GM12873 (cell line): ENCODE measurements at regions not wholly inside any gene's neighbourhood (a gene's known extent, or its start where the extent isn't known, plus 50 kb on each side); places are given as distances from the start of the nearest gene placed in this dataset.

Experiments used
- CTCF ChIP-seq: IDR thresholded peaks from 2 replicates; pipeline ENCODE4 v1.5.1; 2012; ENCODE audit warnings: low read depth, mild to moderate bottlenecking, moderate library complexity, low read length, control low read depth; ENCODE audit not compliant: insufficient read depth; ENCODE audit errors: missing control alignments

DNA sequence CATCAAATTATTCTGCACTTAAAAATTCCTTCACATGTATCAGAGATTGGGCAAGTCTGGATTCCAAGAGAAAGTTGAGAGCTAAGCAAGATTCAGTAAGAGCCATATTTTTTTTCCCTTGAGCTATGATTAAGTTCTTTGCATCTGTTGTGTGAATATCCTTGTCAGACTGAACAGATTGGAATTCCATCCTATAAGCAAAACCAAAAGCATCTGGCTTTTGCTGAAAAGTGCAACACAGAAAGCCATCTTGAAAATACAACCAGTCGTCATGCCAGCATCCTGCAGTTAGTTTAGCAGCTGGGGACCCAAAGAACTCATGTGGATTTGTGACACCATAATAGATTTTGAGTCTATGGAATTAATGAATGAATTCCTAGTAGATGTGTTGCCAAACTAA is 316.9 kb downstream of the MTRR start:
- TF ChIP-seq CTCF: no peak

GRCh38 chr5:8188874-8189565 is 320.1 kb downstream of the MTRR start:
- TF ChIP-seq CTCF: no peak

DNA sequence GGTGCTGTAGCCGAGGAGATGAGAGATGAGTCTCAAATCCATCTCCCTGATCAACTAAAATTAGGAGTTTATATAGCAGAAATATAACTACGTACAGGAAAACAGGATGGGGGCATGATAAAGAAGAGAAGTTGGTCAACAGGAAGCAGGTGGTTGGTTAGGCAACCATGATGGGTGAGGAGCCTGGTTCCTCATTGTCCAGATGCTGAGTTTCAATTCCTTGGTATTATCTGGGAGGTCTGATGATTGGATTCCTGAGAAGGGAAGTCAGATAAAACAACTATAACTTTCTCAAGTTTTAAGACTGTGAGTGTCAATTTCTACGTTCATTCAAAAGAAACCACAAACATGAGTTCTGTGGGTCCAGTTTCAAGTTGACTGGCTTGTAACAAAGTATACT is 323.9 kb downstream of the MTRR start:
- TF ChIP-seq CTCF: no peak

DNA sequence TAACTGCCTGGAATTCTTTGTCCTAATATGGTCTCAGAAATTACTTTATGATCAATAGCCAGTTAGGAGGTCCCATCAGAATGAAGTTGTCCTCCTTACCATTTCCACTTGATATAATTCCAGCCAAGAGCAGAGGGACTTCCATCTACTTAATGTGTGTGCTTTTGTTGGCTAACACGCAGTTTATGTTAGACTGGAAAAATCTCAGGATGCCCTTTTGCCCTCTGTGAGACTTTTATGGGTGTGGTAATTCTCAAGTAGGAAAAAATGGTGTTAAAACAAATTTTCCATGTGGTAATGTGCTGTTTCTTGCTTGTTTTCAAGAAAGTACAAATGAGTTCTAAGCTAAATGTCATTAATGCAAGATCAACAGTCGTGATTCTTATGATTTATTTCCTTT is 327.1 kb downstream of the MTRR start:
- no peak for TF ChIP-seq CTCF

- no peak for TF ChIP-seq CTCF
Observed at GRCh38 chr5:8208307-8208706, 339.4 kb downstream of the MTRR start.

DNA sequence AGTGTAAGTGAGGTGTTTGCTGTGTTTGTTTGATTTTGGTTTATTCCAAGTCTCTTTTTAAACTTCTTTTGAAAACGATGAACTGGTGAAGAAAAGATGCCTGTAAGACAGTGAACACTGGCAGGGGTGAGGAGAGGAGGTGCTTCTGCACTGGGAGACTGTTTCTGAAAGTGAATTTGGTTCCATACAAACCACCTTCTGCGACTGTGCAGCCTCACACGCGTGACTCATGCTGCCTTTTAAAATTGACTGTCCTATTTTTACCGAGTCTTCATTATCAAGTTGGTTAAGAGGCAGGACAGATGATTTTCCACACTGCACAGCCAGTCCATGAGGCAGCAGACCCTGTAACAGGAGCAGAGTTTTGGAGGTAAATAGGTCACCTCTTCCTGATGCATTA is 340.6 kb downstream of the MTRR start:
- TF ChIP-seq CTCF: no peak

DNA sequence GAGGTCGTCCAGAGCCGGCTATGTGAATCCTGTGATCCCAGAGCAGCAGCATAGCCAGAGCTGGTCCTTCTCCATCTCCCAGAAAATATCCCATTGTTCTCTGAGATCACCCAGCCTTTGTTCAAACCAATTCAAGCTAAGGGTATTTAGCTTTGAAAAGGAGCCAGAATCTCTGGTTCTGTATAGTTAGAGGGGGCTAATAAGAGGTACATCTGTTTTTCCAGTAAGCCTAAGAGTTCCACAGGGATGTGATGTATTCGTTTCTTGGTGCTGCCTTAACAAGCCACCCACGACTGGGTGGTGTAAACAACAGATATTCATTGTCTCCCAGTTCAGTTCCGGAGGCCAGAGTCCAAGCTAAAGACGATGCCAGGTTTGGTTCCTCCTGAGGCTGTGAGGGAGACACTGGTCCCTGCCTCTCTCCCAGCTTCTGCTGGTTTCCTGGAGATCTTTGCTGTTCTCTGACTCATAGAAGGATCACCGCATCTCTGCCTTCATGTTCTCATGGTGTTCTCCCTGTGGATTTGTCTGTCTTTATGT is 344.8 kb downstream of the MTRR start:
- TF ChIP-seq CTCF: no peak

DNA sequence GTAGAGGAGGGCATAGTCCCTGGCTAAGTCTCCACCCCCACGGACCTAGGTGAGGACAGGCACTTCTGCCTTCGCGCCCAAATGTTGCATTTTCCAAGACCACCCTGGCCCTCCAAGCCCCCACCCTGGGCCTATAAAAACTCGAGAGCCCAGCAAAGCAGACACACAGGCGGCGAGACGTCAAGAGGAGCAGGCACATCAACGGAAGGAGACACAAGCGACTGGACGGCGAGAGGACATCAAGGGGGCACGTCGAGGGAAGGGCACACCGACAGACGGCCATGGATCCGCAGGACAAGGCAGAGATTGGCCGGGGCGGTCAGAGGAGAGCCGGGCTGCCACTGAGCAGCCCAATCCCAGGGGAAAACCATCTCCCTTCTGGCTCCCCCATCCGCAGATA is 348.0 kb downstream of the MTRR start:
- TF ChIP-seq CTCF: no peak
